RKO (cell line): ENCODE measurements at regions not wholly inside any gene's neighbourhood (a gene's known extent, or its start where the extent isn't known, plus 50 kb on each side); places are given as distances from the start of the nearest gene placed in this dataset.

Experiments
- DNase-seq: peaks from one replicate; pipeline ENCODE4 v3.0.0-alpha.2; 2016; ENCODE audit warnings: low spot score

DNA sequence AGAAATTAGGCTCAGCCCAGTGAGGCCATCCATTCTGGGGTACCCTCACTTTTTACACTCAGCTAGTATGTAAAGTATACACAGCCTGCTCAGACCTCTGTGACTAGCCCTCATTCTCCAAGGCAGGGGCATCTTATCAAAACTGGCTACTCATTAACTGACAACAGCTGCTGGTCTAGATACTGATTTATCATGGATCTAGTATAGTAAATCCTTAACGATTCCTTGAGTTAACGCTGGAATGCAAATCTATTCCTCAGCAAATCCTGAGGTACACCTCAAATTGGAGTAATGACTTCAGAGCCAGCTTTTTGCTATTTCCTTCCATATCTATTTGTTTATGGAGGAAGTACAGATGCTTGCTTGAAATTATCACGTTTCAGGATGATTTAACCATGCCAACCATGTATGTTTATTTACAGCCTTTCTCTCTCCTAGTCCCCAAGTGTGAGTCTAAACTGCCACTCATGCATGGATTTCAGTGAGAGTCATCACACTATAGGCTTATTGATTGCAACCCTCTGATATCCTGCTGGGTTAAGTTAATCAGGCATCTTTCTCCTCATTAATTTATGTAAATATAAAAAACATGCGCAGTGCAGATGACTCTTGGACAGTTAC lies 70.2 kb upstream of the DOK6 start:
- DNase-seq = no peak

GRCh38 chr18:69349912-69350597 lies 50.6 kb upstream of the DOK6 start:
- DNase-seq = no peak
